ENCODE measurements at regions not wholly inside any gene's neighbourhood (a gene's known extent, or its start where the extent isn't known, plus 50 kb on each side); places are given as distances from the start of the nearest gene placed in this dataset.

GRCh38 chr12:75955251-75955650, 76.3 kb downstream of the PHLDA1 start:
- Histone ChIP-seq H4K20me1 (ENCODE audit: insufficient read depth) (no peaks in the 10 kb centered on the region), H3K27ac (ENCODE audit: low read length) (no peak overlapping the region), H3K4me3 (ENCODE audit: low read length) (no peak overlapping the region), H3K9me3 (ENCODE audit: low read length) (no peaks in the 10 kb centered on the region), H3K27me3 (ENCODE audit: insufficient read depth, low read depth, low read length) (no peaks in the 10 kb centered on the region), H3K4me2 (ENCODE audit: low read length) (no peak overlapping the region), H2AFZ (ENCODE audit: low read depth, low read length) (no peak overlapping the region), H3K9me2 (ENCODE audit: insufficient read depth, low read length) (no peaks in the 10 kb centered on the region), H3F3A (ENCODE audit: insufficient read depth, low read length, poor library complexity, severe bottlenecking) (no peaks in the 10 kb centered on the region), H3K36me3 (ENCODE audit: insufficient read depth, low read length) (no peaks in the 10 kb centered on the region), H3K9ac (ENCODE audit: low read length) (no peak overlapping the region), H3K79me2 (replicated peaks; ENCODE audit: insufficient read depth, low read length) (no peaks in the 10 kb centered on the region)
- no peak for TF ChIP-seq POLR2AphosphoS5 (IDR thresholded peaks at IDR 0.05)
- no peak for TF ChIP-seq CTCF (IDR thresholded peaks at IDR 0.05; ENCODE audit: poor library complexity, severe bottlenecking)
- no peak for TF ChIP-seq RAD21 (conservative IDR thresholded peaks at IDR 0.05)
- no peak for TF ChIP-seq SMC3 (conservative IDR thresholded peaks at IDR 0.05; ENCODE audit: poor library complexity)
- no peak for TF ChIP-seq MXI1 (conservative IDR thresholded peaks at IDR 0.05; ENCODE audit: poor library complexity, severe bottlenecking)
- TF ChIP-seq TAF1 (IDR thresholded peaks at IDR 0.05; ENCODE audit: low read depth) = no peak
- TF ChIP-seq EZH2 (IDR thresholded peaks at IDR 0.05; ENCODE audit: borderline replicate concordance, insufficient read depth, low read length, poor library complexity, severe bottlenecking) = no peak
- TF ChIP-seq REST (IDR thresholded peaks at IDR 0.05; ENCODE audit: borderline replicate concordance) = no peak
- no peak for TF ChIP-seq EP300 (conservative IDR thresholded peaks at IDR 0.05; ENCODE audit: poor library complexity, severe bottlenecking)

GRCh38 chr12:75954749-75955148, 76.8 kb downstream of the PHLDA1 start:
- no peaks in the 10 kb centered on the region for H3F3A ChIP-seq (ENCODE audit: insufficient read depth, low read length, poor library complexity, severe bottlenecking)
- no peak overlapping the region for H2AFZ ChIP-seq (ENCODE audit: low read depth, low read length)
- no peaks in the 10 kb centered on the region for H3K27me3 ChIP-seq (ENCODE audit: insufficient read depth, low read depth, low read length)
- H3K27ac ChIP-seq (ENCODE audit: low read length) = no peak overlapping the region
- H4K20me1 ChIP-seq (ENCODE audit: insufficient read depth) = no peaks in the 10 kb centered on the region
- H3K4me2 ChIP-seq (ENCODE audit: low read length) = no peak overlapping the region
- no peak for TF ChIP-seq MXI1 (conservative IDR thresholded peaks at IDR 0.05; ENCODE audit: poor library complexity, severe bottlenecking)
- no peak for TF ChIP-seq TAF1 (IDR thresholded peaks at IDR 0.05; ENCODE audit: low read depth)
- no peak for TF ChIP-seq CTCF (IDR thresholded peaks at IDR 0.05; ENCODE audit: poor library complexity, severe bottlenecking)
- no peak for TF ChIP-seq RAD21 (conservative IDR thresholded peaks at IDR 0.05)
- TF ChIP-seq EZH2 (IDR thresholded peaks at IDR 0.05; ENCODE audit: borderline replicate concordance, insufficient read depth, low read length, poor library complexity, severe bottlenecking) = no peak
- TF ChIP-seq SMC3 (conservative IDR thresholded peaks at IDR 0.05; ENCODE audit: poor library complexity) = no peak
- TF ChIP-seq EP300 (conservative IDR thresholded peaks at IDR 0.05; ENCODE audit: poor library complexity, severe bottlenecking) = no peak
- TF ChIP-seq POLR2AphosphoS5 (IDR thresholded peaks at IDR 0.05) = no peak
- H3K36me3 ChIP-seq (ENCODE audit: insufficient read depth, low read length) = no peaks in the 10 kb centered on the region
- no peaks in the 10 kb centered on the region for H3K9me2 ChIP-seq (ENCODE audit: insufficient read depth, low read length)
- H3K9me3 ChIP-seq (ENCODE audit: low read length) = no peaks in the 10 kb centered on the region
- H3K79me2 ChIP-seq (replicated peaks; ENCODE audit: insufficient read depth, low read length) = no peaks in the 10 kb centered on the region
- H3K4me3 ChIP-seq (ENCODE audit: low read length) = no peak overlapping the region
- H3K9ac ChIP-seq (ENCODE audit: low read length) = no peak overlapping the region

All from neural cell (in vitro differentiated cells).